ENCODE measurements at regions not wholly inside any gene's neighbourhood (a gene's known extent, or its start where the extent isn't known, plus 50 kb on each side); places are given as distances from the start of the nearest gene placed in this dataset.
"Not testable (repeated sequence)": the region's sequence is repeated elsewhere in the genome, so short reads cannot be mapped to it uniquely, and the experiment has no call there.

DNA sequence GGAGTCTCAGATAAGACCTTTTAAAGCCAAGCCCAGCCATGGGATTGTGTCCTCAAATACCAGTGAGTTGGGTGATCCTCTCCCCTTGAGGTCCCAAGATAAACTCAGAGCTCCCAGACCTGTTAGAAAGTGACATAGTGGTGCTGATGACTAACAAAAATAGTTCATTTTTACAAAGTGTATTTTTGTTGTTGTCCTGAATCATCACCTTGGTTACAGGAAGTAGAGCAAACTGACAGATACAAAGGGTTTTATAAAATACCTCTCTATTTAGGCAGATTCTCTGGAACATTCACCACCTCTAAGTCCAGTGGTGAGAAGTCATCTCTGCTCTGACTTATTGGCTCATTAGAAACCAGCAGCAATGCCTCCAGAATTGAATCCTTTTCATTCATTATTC lies 259.3 kb downstream of the CEMIP2 start:
- Histone ChIP-seq H3K27ac (no peak overlapping the region), H3K36me3 (no peaks in the 10 kb centered on the region), H3K9me3 (no peaks in the 10 kb centered on the region), H3K4me1 (peaks cover 15% of the 10 kb centered on the region), H3K4me3 (no peak overlapping the region), H3K27me3 (no peaks in the 10 kb centered on the region)
- DNase-seq (ENCODE audit: low spot score in 2 of 2): no peak
- TF ChIP-seq POLR2A (IDR thresholded peaks at IDR 0.05): no peak
- TF ChIP-seq, protein P1, sequence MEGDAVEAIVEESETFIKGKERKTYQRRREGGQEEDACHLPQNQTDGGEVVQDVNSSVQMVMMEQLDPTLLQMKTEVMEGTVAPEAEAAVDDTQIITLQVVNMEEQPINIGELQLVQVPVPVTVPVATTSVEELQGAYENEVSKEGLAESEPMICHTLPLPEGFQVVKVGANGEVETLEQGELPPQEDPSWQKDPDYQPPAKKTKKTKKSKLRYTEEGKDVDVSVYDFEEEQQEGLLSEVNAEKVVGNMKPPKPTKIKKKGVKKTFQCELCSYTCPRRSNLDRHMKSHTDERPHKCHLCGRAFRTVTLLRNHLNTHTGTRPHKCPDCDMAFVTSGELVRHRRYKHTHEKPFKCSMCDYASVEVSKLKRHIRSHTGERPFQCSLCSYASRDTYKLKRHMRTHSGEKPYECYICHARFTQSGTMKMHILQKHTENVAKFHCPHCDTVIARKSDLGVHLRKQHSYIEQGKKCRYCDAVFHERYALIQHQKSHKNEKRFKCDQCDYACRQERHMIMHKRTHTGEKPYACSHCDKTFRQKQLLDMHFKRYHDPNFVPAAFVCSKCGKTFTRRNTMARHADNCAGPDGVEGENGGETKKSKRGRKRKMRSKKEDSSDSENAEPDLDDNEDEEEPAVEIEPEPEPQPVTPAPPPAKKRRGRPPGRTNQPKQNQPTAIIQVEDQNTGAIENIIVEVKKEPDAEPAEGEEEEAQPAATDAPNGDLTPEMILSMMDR (IDR thresholded peaks at IDR 0.05): no peak

DNA sequence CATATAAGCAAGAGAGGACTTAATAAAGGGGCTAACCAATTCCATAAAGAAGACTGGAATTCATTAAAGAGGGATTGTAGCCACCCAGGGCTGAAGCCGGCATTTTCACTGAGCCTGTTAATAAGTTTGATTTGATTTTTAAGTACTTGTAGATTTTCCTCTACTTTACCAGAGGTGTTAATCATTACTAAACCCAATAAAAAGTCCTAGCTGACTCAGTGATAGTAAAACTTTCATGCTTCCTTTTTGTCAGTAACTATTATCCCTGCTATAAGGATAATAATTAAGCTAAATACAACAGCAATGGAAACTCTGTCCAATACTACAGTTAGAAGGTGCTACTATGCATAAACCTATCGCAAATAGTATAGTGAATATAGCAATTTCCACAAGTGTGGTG lies 260.2 kb downstream of the CEMIP2 start:
- WGBS: 90% methylated on average over 2 of the region's 2 CpGs
- DNase-seq (ENCODE audit: low spot score in 2 of 2); H3K36me3 ChIP-seq; H3K27ac ChIP-seq; H3K9me3 ChIP-seq; H3K4me3 ChIP-seq; H3K27me3 ChIP-seq: not testable (repeated sequence)
- H3K4me1 ChIP-seq: peaks cover 11% of the 10 kb centered on the region

DNA sequence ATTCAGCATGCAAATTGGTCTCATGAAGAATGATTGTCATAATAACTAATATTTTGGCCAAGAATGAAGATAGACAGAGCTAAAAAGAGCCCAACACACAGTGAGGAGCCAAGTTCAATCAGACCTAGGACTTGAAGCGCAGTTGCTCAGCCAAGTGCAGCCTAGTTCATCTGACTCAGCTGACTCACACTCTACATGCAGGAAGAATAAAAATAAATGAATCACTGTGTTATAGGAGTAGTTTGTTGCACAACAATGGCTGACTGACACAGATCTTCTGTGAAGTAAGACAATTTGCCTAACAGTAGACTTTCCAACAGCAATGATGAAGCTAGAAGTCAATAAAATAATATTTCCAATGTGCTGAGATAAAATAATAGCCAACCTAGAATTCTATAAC lies 261.5 kb downstream of the CEMIP2 start:
- Histone ChIP-seq H3K9me3 (no peaks in the 10 kb centered on the region), H3K4me3 (no peak overlapping the region), H3K4me1 (peaks cover 11% of the 10 kb centered on the region), H3K27ac (peak overlapping the region; percentile 40), H3K36me3 (no peaks in the 10 kb centered on the region), H3K27me3 (no peaks in the 10 kb centered on the region)
- TF ChIP-seq EP300 (IDR thresholded peaks at IDR 0.05) (no peak), POLR2A (IDR thresholded peaks at IDR 0.05) (no peak), POLR2AphosphoS5 (IDR thresholded peaks at IDR 0.05) (no peak)
- TF ChIP-seq, protein P1 (IDR thresholded peaks at IDR 0.05): no peak
- WGBS: 48% methylated on average over 1 of the region's 1 CpG
- no peak for DNase-seq (ENCODE audit: low spot score in 2 of 2)

DNA sequence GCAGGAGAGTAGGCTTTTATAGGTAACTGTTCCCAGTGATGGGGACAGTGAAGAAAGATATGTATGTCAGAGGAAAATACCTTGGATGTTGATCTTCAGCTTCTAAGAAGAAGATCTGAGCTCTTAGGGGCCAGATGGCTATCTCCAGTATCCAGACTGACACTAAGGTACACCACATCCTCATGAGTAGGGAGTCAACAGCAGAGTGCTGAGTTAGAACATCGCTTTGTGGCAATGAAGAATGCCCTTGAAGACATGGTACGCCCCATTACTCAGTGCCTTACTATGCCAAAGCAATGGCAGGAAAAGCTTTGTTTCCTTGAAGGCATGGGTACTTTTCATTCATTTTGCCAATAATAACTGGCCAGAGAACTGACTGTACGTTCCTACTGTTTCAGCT lies 263.7 kb downstream of the CEMIP2 start:
- Histone ChIP-seq H3K27ac (no peak overlapping the region), H3K9me3 (no peaks in the 10 kb centered on the region), H3K4me1 (peaks cover 11% of the 10 kb centered on the region), H3K27me3 (no peaks in the 10 kb centered on the region), H3K4me3 (no peak overlapping the region), H3K36me3 (no peaks in the 10 kb centered on the region)
- 75% methylated on average over 3 of the region's 3 CpGs for WGBS
- TF ChIP-seq POLR2A (IDR thresholded peaks at IDR 0.05) (no peak), EP300 (IDR thresholded peaks at IDR 0.05) (no peak), POLR2AphosphoS5 (IDR thresholded peaks at IDR 0.05) (no peak)
- TF ChIP-seq, protein P1 (IDR thresholded peaks at IDR 0.05): no peak
- DNase-seq (ENCODE audit: low spot score in 2 of 2): no peak

DNA sequence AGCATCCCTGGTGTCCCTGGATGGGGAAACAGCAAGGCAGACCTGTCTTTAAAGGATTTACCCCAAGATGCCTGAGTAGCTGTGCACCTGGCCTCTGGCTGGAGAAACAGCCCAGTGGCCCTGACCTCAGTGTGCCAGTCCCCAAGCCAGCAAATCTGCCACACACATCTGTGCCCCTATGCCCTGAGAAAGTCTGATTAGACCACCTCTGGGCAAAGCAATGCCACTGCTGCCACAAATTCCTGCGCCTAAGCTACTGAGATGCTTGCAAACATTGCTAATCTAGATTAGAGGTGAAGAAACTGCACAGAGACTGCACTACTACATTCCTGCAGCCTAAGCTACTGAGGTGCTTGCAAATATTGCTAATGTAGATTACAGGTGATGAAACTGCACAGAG lies 269.6 kb downstream of the CEMIP2 start:
- 100% methylated on average over 1 of the region's 1 CpG for WGBS
- H3K9me3 ChIP-seq: peaks cover 6% of the 10 kb centered on the region
- no peaks in the 10 kb centered on the region for H3K36me3 ChIP-seq
- no peaks in the 10 kb centered on the region for H3K27me3 ChIP-seq
- H3K4me3 ChIP-seq: no peak overlapping the region
- TF ChIP-seq POLR2AphosphoS5 (IDR thresholded peaks at IDR 0.05): no peak
- no peak for TF ChIP-seq POLR2A (IDR thresholded peaks at IDR 0.05)
- TF ChIP-seq, protein P1 (IDR thresholded peaks at IDR 0.05): no peak
- no peaks in the 10 kb centered on the region for H3K4me1 ChIP-seq
- DNase-seq (ENCODE audit: low spot score in 2 of 2): no peak
- H3K27ac ChIP-seq: no peak overlapping the region

DNA sequence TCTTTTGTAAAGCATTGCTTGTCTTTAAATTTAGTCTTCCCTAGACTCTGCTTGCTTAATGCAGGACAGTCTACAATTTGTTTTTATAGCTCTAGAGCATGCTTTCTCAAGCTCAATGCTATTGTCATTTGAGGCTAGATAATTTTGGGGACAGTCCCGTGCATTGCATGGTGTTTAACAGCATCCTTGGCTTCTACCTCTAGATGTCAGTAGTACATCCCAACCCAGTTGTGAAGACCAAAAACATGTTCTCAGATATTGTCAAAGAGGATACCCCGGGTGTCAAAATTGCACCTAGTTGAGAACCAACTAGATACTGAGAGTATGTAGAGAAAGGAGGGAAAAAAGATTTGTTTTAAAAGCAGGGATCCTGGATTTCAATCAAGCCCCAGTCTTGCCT lies 277.5 kb downstream of the CEMIP2 start:
- Histone ChIP-seq H3K27ac (no peak overlapping the region), H3K9me3 (no peaks in the 10 kb centered on the region), H3K4me3 (no peak overlapping the region), H3K27me3 (peaks cover 4% of the 10 kb centered on the region), H3K4me1 (no peaks in the 10 kb centered on the region), H3K36me3 (no peaks in the 10 kb centered on the region)
- TF ChIP-seq, protein P1 (IDR thresholded peaks at IDR 0.05): no peak
- no peak for TF ChIP-seq POLR2A (IDR thresholded peaks at IDR 0.05)
- TF ChIP-seq POLR2AphosphoS5 (IDR thresholded peaks at IDR 0.05): no peak
- TF ChIP-seq EP300 (IDR thresholded peaks at IDR 0.05): no peak
- no peak for DNase-seq (ENCODE audit: low spot score in 2 of 2)
- 35% methylated on average over 2 of the region's 2 CpGs for WGBS

All from suprapubic skin (tissue), 4 donors.